ENCODE measurements at regions not wholly inside any gene's neighbourhood (a gene's known extent, or its start where the extent isn't known, plus 50 kb on each side); places are given as distances from the start of the nearest gene placed in this dataset.
A peak's percentile ranks its signal among the peaks of the same experiment; 100 is the strongest.

DNA sequence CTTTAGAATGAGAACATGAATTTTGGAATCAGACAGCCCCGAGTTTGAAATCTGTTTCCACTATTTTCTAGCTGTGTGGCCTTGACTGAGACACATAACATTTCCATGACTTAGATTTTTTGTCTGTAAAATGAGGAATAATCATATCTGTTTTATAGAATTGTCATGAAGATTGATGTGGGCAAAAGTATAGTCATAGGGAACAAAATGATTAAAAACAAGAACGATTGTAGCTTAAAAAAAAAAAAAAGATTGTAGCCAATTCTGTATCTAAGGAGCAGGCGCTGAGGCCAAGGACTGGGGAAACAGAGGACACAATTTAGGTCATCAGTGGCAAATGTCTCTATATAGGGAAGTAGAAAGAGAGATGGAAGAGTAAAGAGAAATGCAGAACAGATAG lies 201.6 kb upstream of the C1QTNF7 start:
- DNase-seq (ENCODE audit: low read depth): no peak

- DNase-seq (ENCODE audit: low read depth): peak; percentile 79
These were observed 196.4 kb upstream of the C1QTNF7 start for GRCh38 chr4:15231265-15232091.

DNA sequence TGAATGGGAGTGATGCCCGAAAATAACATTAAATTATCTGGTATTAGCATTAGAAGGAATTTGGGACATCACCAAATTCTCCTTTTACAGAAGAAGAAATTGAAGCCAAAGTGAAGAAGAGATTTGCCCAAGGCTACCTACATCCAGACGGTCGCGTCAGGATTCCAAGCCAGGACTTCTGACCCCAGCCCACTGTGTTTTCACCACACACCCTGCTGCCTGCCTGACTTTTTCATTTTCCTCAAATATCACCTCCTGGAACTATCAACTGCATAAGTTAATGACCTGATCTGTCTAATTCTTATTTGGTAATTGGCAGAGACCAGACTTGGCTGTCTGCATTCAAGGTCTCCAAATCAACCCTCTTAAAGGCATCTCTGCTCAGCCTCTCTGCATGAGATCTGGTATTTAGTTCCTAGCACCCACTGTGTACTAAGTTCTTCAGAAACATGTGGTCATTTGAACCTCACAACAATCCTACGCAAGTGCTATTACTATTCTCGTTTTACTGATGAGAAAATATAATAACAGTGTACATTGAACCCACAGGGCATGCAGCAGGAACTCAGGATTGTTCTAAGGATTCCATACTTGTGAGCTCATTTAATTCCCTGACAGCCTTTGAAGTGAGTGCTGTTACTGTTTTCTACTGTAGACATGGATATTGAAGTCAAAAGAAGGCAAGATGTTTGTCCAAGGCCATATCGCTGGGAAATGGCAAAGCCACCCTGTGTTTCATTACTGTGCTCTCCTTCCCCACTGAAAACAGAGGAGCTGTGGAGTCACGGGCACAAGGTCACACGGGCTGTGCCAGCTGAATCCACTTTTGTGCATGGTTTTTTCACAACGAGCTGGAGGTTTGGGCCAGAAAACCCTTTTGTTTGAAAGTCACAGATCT lies 195.2 kb upstream of the C1QTNF7 start:
- peak; percentile 48 for DNase-seq (ENCODE audit: low read depth)

GRCh38 chr4:15233264-15233597 lies 194.6 kb upstream of the C1QTNF7 start:
- peak; percentile 19 for DNase-seq (ENCODE audit: low read depth)

- DNase-seq (ENCODE audit: low read depth): no peak
These were observed 194.2 kb upstream of the C1QTNF7 start for GRCh38 chr4:15233626-15234025.

DNA sequence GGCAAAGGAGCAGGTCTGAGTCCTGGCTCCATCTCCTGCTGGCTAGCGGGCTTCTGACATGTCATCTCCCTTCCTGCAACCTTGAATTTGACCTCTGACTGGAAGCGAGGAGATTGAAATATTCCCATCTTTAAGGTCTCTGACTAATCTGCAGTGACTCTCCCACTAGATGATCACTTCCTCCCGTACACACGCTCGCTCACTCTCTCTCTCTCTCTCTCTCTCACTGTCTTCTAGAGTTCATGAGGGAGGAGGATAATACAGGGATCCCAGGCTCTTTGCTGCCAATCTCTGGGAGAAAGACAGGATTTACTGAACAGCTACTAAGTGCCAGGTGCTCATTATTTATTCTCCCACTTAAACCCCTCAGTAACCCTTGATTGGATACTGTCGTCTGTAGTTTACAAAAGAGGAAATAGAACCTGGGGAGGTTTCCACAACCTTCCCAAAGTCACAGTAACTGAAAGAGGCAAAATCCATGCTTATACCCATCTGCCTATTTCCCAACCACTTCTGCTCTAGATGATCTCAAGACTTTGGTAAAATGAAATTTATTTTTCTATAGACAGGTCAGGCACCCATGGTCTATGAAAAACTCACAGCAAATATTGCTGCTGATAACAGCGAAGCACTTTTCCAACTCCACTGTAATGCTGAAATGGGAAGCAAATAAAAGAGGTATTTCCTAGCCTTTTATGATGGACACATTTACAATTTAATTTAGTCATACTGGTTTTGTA lies 193.5 kb upstream of the C1QTNF7 start:
- DNase-seq (ENCODE audit: low read depth): peak; percentile 68

DNA sequence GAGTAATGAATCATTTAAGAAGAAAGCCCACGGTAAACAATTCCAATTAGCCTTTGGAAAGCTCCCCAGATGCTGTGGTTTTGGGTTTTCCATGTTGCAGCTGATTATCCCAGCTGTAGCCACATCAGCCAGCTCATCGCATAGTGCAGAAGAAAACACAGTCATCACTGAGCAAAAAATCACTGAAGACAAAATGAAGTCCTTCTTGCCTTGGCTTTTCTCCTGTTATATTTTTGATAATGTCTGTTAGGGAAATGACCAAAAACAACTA lies 193.0 kb upstream of the C1QTNF7 start:
- DNase-seq (ENCODE audit: low read depth): peak; percentile 87

DNA sequence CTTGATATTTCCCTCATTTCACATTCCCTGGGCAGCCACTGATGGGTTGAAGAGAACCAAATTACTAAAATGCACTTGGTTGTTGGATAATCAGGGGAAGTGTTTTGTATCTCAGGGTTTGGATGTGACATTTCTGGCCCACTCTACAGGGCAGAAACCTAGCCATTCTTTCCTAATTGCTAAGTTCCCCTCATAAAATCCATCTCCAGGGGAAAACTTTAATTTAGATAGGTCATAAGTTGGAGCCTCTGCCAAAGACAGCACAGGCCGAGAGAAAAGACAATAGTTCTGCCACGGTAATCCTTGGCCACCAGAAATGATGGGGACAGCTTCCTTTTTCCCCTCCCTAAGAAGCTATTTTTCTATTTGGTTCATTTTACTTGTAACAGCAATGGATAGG lies 192.7 kb upstream of the C1QTNF7 start:
- no peak for DNase-seq (ENCODE audit: low read depth)

DNA sequence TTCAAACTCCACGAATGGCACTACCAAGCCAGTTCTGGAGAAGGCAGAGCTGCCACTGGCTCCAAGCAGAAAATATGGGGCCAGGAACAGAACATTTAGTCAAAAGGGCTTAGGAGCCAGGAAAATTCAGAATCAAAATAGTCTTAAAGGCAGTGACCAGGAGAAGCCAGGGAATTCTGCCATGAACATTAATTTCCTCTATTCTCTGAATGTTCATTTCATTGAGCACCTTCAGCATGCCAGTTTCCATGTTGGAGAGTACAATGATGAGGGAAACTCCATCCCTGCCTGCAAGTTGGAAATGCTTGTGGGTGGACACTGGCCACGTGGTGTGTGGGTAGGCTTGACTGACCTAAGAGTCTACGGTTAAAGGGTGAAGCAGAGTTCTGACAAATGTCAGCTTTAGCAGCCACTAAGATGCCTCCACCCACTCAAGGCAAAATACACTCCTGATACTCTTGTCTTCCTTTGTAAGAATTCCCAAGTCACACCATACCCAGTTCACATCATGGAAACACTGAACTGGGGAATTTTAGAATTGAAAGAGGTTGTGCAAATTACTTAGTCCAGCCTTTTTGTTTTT lies 190.1 kb upstream of the C1QTNF7 start:
- no peak for DNase-seq (ENCODE audit: low read depth)

- peak; percentile 51 for DNase-seq (ENCODE audit: low read depth)
These were observed 189.1 kb upstream of the C1QTNF7 start for GRCh38 chr4:15238720-15239119.

- peak; percentile 46 for DNase-seq (ENCODE audit: low read depth)
These were observed 188.0 kb upstream of the C1QTNF7 start for GRCh38 chr4:15239866-15240265.

GRCh38 chr4:15240764-15241163 lies 187.1 kb upstream of the C1QTNF7 start:
- DNase-seq (ENCODE audit: low read depth): peak; percentile 30

- no peak for DNase-seq (ENCODE audit: low read depth)
These were observed 185.8 kb upstream of the C1QTNF7 start for GRCh38 chr4:15242021-15242420.

GRCh38 chr4:15244354-15244753 lies 183.5 kb upstream of the C1QTNF7 start:
- DNase-seq (ENCODE audit: low read depth): peak; percentile 74

GRCh38 chr4:15245006-15245530 lies 182.8 kb upstream of the C1QTNF7 start:
- no peak for DNase-seq (ENCODE audit: low read depth)

DNA sequence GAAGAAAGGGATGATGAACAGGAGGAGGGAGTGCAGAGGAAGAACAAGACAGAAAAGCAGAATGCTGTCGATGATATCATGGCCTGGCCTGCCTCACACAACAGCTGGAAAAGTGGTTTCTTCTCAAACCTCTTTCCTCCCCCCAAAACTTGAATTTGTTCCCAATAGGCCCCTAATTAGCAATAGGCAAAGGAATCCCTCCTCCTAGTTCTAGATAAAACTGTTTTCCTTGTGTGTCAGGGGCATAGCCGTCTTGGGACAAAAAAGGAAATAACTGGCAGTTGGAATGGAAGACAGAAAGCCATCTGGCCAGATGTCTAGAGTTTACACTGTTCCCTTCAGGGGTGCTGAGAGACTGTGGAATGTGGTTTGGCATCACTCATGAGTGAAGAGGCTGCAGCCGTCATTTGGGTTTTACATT lies 177.8 kb upstream of the C1QTNF7 start:
- no peak for DNase-seq (ENCODE audit: low read depth)

DNA sequence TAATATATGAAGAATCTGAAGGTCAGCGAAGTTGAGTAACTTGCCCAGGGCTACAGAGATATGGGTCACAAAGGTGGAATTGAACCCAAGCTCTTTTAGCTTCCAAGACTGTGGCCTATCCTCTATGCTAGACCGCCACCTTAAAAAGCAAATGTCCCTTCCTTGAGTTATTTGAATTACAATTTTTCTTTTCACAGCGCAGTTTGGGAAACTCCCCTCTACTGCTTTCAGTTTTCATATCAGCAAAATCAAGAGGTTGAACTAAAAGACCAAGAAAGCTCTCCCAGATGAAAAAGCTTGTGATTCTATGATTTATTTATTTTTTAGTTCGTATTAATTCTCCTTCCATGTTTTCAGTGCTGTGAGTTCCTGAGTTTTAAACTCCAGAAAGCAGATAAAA lies 174.5 kb upstream of the C1QTNF7 start:
- no peak for DNase-seq (ENCODE audit: low read depth)

- no peak for DNase-seq (ENCODE audit: low read depth)
These were observed 173.5 kb upstream of the C1QTNF7 start for GRCh38 chr4:15254236-15254880.

GRCh38 chr4:15255537-15255936 lies 172.3 kb upstream of the C1QTNF7 start:
- DNase-seq (ENCODE audit: low read depth): no peak

- DNase-seq (ENCODE audit: low read depth): no peak
These were observed 167.1 kb upstream of the C1QTNF7 start for GRCh38 chr4:15260758-15261157.

DNA sequence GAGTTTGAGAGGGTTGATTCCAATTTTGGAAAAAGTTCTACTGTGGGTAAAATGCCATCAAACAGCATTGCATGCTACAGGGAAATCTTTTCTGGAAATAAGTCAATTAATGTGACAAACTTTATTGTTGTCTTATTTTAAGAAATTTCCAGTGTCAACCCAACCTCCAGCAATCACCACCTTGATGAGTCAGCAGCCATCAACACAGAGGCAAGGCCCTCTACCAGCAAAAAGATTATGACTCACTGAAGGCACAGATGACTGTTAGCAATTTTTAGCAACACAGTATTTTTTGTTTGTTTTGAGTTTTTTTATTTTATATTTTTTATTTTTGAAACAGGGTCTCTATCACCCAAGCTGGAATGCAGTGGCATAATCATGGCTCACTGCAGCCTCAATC lies 165.4 kb upstream of the C1QTNF7 start:
- DNase-seq (ENCODE audit: low read depth): no peak

Measured in Daoy (cell line).